ENCODE measurements at regions not wholly inside any gene's neighbourhood (a gene's known extent, or its start where the extent isn't known, plus 50 kb on each side); places are given as distances from the start of the nearest gene placed in this dataset.
A peak's percentile ranks its signal among the peaks of the same experiment; 100 is the strongest.

- no peak for TF ChIP-seq ZBTB4 (CRISPR knock-in tag; IDR thresholded peaks at IDR 0.05)
- no peak for TF ChIP-seq BMI1 (IDR thresholded peaks at IDR 0.05; ENCODE audit: borderline replicate concordance)
- TF ChIP-seq, protein P1, sequence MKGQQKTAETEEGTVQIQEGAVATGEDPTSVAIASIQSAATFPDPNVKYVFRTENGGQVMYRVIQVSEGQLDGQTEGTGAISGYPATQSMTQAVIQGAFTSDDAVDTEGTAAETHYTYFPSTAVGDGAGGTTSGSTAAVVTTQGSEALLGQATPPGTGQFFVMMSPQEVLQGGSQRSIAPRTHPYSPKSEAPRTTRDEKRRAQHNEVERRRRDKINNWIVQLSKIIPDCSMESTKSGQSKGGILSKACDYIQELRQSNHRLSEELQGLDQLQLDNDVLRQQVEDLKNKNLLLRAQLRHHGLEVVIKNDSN (IDR thresholded peaks at IDR 0.05; ENCODE audit: borderline replicate concordance, extremely low read length, insufficient read depth, low read depth, low read length): no peak
- TF ChIP-seq WRNIP1 (IDR thresholded peaks at IDR 0.05; ENCODE audit: borderline replicate concordance, low read depth, low read length): no peak
- no peak for TF ChIP-seq IRF4 (IDR thresholded peaks at IDR 0.05; ENCODE audit: low read depth, low read length)
- no peak for TF ChIP-seq PBX3 (IDR thresholded peaks at IDR 0.05; ENCODE audit: insufficient replicate concordance, low read depth, low read length)
- TF ChIP-seq REST (IDR thresholded peaks at IDR 0.05; ENCODE audit: low read depth, low read length): no peak
- TF ChIP-seq SPI1 (IDR thresholded peaks at IDR 0.05; ENCODE audit: borderline replicate concordance, insufficient read depth, low read depth, low read length): peak; percentile 87
- TF ChIP-seq GABPA (IDR thresholded peaks at IDR 0.05; ENCODE audit: low read depth): no peak
- no peak for TF ChIP-seq PAX8 (IDR thresholded peaks at IDR 0.05)
- no peak for TF ChIP-seq CEBPB (IDR thresholded peaks at IDR 0.05; ENCODE audit: borderline replicate concordance in 1 of 2, low read depth in 2 of 2, low read length in 2 of 2)
- TF ChIP-seq, protein P2, sequence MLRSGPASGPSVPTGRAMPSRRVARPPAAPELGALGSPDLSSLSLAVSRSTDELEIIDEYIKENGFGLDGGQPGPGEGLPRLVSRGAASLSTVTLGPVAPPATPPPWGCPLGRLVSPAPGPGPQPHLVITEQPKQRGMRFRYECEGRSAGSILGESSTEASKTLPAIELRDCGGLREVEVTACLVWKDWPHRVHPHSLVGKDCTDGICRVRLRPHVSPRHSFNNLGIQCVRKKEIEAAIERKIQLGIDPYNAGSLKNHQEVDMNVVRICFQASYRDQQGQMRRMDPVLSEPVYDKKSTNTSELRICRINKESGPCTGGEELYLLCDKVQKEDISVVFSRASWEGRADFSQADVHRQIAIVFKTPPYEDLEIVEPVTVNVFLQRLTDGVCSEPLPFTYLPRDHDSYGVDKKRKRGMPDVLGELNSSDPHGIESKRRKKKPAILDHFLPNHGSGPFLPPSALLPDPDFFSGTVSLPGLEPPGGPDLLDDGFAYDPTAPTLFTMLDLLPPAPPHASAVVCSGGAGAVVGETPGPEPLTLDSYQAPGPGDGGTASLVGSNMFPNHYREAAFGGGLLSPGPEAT (IDR thresholded peaks at IDR 0.05; ENCODE audit: low read depth): no peak
- no peak for TF ChIP-seq ZNF24 (IDR thresholded peaks at IDR 0.05)
- 0 out of 2 replicates have a peak, but pooled peaks have one; percentile 25 for TF ChIP-seq EED (IDR thresholded peaks at IDR 0.05; ENCODE audit: low read depth)
- TF ChIP-seq, protein P3, sequence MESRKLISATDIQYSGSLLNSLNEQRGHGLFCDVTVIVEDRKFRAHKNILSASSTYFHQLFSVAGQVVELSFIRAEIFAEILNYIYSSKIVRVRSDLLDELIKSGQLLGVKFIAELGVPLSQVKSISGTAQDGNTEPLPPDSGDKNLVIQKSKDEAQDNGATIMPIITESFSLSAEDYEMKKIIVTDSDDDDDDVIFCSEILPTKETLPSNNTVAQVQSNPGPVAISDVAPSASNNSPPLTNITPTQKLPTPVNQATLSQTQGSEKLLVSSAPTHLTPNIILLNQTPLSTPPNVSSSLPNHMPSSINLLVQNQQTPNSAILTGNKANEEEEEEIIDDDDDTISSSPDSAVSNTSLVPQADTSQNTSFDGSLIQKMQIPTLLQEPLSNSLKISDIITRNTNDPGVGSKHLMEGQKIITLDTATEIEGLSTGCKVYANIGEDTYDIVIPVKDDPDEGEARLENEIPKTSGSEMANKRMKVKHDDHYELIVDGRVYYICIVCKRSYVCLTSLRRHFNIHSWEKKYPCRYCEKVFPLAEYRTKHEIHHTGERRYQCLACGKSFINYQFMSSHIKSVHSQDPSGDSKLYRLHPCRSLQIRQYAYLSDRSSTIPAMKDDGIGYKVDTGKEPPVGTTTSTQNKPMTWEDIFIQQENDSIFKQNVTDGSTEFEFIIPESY (IDR thresholded peaks at IDR 0.05): no peak
- TF ChIP-seq BRCA1 (IDR thresholded peaks at IDR 0.05; ENCODE audit: low read depth, low read length): no peak
- TF ChIP-seq RAD51 (IDR thresholded peaks at IDR 0.05): no peak
- peak; percentile 37; the same call in 1 of the 2 replicates for TF ChIP-seq MEF2A (IDR thresholded peaks at IDR 0.05; ENCODE audit: insufficient read depth, low read depth, low read length)
These were observed 886.8 kb upstream of the SEMA6A start (continued) for GRCh38 chr5:117461403-117461802.

All from GM12878 (cell line).